Gastroesophageal sphincter (tissue), 3 donors: ENCODE measurements at regions not wholly inside any gene's neighbourhood (a gene's known extent, or its start where the extent isn't known, plus 50 kb on each side); places are given as distances from the start of the nearest gene placed in this dataset.

Source experiments
- EP300 ChIP-seq: sonication (generic); formaldehyde crosslinking; IDR thresholded peaks from one replicate; pipeline ENCODE4 v1.6.1; 2017; ENCODE audit warnings: antibody characterized with exemption, mild to moderate bottlenecking
- POLR2A ChIP-seq, 2 donors: fragments of 450-650 bp; IDR thresholded peaks; one replicate each; pipeline ENCODE4 v1.6.1; 2017; ENCODE audit warnings: antibody characterized with exemption in 2 of 2, mild to moderate bottlenecking in 2 of 2, moderate library complexity in 1 of 2
- POLR2AphosphoS5 ChIP-seq: sonication (generic); formaldehyde crosslinking; IDR thresholded peaks from one replicate; pipeline ENCODE4 v1.6.1; 2017; ENCODE audit warnings: antibody characterized with exemption
- TF ChIP-seq, protein P1 (sequence below), 4 experiments: fragments of 200-600 bp in 2 of 4; fragments of 450-650 bp in 2 of 4; sonication (generic) in 1 of 4; IDR thresholded peaks; one replicate each; pipeline ENCODE4 v1.5.1; 2017 to 2019; ENCODE audit warnings: antibody characterized with exemption in 4 of 4, mild to moderate bottlenecking in 2 of 4, moderate library complexity in 2 of 4

- TF ChIP-seq, protein P1, sequence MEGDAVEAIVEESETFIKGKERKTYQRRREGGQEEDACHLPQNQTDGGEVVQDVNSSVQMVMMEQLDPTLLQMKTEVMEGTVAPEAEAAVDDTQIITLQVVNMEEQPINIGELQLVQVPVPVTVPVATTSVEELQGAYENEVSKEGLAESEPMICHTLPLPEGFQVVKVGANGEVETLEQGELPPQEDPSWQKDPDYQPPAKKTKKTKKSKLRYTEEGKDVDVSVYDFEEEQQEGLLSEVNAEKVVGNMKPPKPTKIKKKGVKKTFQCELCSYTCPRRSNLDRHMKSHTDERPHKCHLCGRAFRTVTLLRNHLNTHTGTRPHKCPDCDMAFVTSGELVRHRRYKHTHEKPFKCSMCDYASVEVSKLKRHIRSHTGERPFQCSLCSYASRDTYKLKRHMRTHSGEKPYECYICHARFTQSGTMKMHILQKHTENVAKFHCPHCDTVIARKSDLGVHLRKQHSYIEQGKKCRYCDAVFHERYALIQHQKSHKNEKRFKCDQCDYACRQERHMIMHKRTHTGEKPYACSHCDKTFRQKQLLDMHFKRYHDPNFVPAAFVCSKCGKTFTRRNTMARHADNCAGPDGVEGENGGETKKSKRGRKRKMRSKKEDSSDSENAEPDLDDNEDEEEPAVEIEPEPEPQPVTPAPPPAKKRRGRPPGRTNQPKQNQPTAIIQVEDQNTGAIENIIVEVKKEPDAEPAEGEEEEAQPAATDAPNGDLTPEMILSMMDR (IDR thresholded peaks at IDR 0.05) = no peak
- TF ChIP-seq POLR2AphosphoS5 = no peak
- no peak for TF ChIP-seq POLR2A (IDR thresholded peaks at IDR 0.05)
- TF ChIP-seq EP300 = no peak
These were observed 92.6 kb upstream of the TENM3 start for GRCh38 chr4:182150645-182151044.
